ENCODE measurements at regions not wholly inside any gene's neighbourhood (a gene's known extent, or its start where the extent isn't known, plus 50 kb on each side); places are given as distances from the start of the nearest gene placed in this dataset.

DNA sequence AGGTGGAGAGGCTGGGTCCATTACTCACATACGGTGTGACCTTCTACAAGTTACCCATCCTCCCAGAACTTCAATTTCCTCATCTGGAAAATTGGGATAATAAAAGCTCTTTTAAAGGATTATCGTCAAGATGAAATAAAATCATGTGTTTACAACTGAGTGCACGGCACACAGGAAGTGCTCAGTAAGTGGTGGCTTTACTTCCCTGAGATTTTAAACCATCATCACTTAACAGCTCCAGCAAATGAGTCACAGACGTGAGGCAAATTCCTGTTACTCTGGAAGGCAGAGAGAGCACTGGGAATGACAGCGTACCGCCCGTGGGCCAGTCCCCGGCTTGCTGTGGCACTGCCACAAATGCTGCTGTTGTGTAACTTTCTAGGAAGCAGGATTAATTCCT lies 64.1 kb downstream of the MRPL57 start:
- DNase-seq = no peak
- ChIA-PET CTCF (interaction anchor here (2.0 kb wide), 1 partner anchor 237 kb away, joined by 5 read pairs; no protein-coding TSS in a partner anchor), POLR2A (no interaction called here)
- H3K9ac ChIP-seq = no peak overlapping the region
- no peaks in the 10 kb centered on the region for H3K9me2 ChIP-seq
- H3K79me2 ChIP-seq (ENCODE audit: insufficient read depth) = no peaks in the 10 kb centered on the region
- H3K4me1 ChIP-seq (ENCODE audit: control insufficient read depth in 1 of 2, insufficient read depth in 2 of 2, low read depth in 1 of 2, low read length in 1 of 2) = no peaks in the 10 kb centered on the region
- WGBS (ENCODE audit: low lambda C conversion rate) = 21% methylated on average over 4 of the region's 8 CpGs
- H3K36me3 ChIP-seq (replicated peaks in 1 of 2; ENCODE audit: control insufficient read depth in 1 of 2, insufficient read depth in 2 of 2, low read length in 1 of 2) = no peaks in the 10 kb centered on the region
- no peak overlapping the region for H3K27ac ChIP-seq (ENCODE audit: low read depth in 2 of 2, low read length in 1 of 2)
- no peaks in the 10 kb centered on the region for H3K9me3 ChIP-seq
- H3K4me2 ChIP-seq = no peak overlapping the region
- TF ChIP-seq, protein P1, sequence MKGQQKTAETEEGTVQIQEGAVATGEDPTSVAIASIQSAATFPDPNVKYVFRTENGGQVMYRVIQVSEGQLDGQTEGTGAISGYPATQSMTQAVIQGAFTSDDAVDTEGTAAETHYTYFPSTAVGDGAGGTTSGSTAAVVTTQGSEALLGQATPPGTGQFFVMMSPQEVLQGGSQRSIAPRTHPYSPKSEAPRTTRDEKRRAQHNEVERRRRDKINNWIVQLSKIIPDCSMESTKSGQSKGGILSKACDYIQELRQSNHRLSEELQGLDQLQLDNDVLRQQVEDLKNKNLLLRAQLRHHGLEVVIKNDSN (IDR thresholded peaks at IDR 0.05; ENCODE audit: borderline replicate concordance, low read depth) = no peak
- TF ChIP-seq GABPA (IDR thresholded peaks at IDR 0.05; ENCODE audit: low read depth) (no peak), SMC3 (IDR thresholded peaks at IDR 0.05; ENCODE audit: low read depth, low read length) (no peak), RXRA (IDR thresholded peaks at IDR 0.05; ENCODE audit: borderline replicate concordance, low read depth) (no peak), TAF1 (IDR thresholded peaks at IDR 0.05; ENCODE audit: borderline replicate concordance, low read depth, low read length) (no peak), ZBTB33 (IDR thresholded peaks at IDR 0.05; ENCODE audit: borderline replicate concordance, low read depth) (no peak), ELF1 (IDR thresholded peaks at IDR 0.05) (no peak), POLR2AphosphoS5 (IDR thresholded peaks at IDR 0.05; ENCODE audit: low read depth, low read length) (no peak), FOSL2 (IDR thresholded peaks at IDR 0.05; ENCODE audit: borderline replicate concordance, low read depth) (no peak), FOXM1 (IDR thresholded peaks at IDR 0.05; ENCODE audit: low read depth) (no peak), IRF3 (IDR thresholded peaks at IDR 0.05; ENCODE audit: low read depth, low read length) (no peak)
- H2AFZ ChIP-seq (ENCODE audit: low read depth) = no peak overlapping the region
- no peaks in the 10 kb centered on the region for H3F3A ChIP-seq (replicated peaks; ENCODE audit: insufficient read depth)
- no peaks in the 10 kb centered on the region for H4K20me1 ChIP-seq (ENCODE audit: insufficient read depth)
- H3K4me3 ChIP-seq (ENCODE audit: low read depth in 2 of 2, low read length in 1 of 2) = no peak overlapping the region
- no peaks in the 10 kb centered on the region for H3K27me3 ChIP-seq (ENCODE audit: insufficient read depth)

GRCh38 chr13:21242236-21242635 lies 65.8 kb downstream of the MRPL57 start:
- DNase-seq = peak; percentile 39
- Histone ChIP-seq H3K9me2 (no peaks in the 10 kb centered on the region), H3K4me2 (no peak overlapping the region), H2AFZ (ENCODE audit: low read depth) (no peak overlapping the region), H3K9me3 (no peaks in the 10 kb centered on the region), H3F3A (replicated peaks; ENCODE audit: insufficient read depth) (no peaks in the 10 kb centered on the region), H3K27me3 (ENCODE audit: insufficient read depth) (no peaks in the 10 kb centered on the region), H3K27ac (ENCODE audit: low read depth in 2 of 2, low read length in 1 of 2) (no peak overlapping the region), H3K79me2 (ENCODE audit: insufficient read depth) (no peaks in the 10 kb centered on the region), H4K20me1 (ENCODE audit: insufficient read depth) (no peaks in the 10 kb centered on the region), H3K36me3 (replicated peaks in 1 of 2; ENCODE audit: control insufficient read depth in 1 of 2, insufficient read depth in 2 of 2, low read length in 1 of 2) (no peaks in the 10 kb centered on the region), H3K9ac (no peak overlapping the region), H3K4me3 (ENCODE audit: low read depth in 2 of 2, low read length in 1 of 2) (no peak overlapping the region), H3K4me1 (ENCODE audit: control insufficient read depth in 1 of 2, insufficient read depth in 2 of 2, low read depth in 1 of 2, low read length in 1 of 2) (no peaks in the 10 kb centered on the region)
- WGBS (ENCODE audit: low lambda C conversion rate) = 87% methylated on average over 6 of the region's 9 CpGs
- no peak for TF ChIP-seq MAX (IDR thresholded peaks at IDR 0.05; ENCODE audit: low read depth)
- TF ChIP-seq EZH2phosphoT487 (IDR thresholded peaks at IDR 0.05; ENCODE audit: borderline replicate concordance, low read depth) = no peak
- 0 out of 2 replicates have a peak, but pooled peaks have one; percentile 9 for TF ChIP-seq CTCF (IDR thresholded peaks at IDR 0.05)
- TF ChIP-seq MXI1 (IDR thresholded peaks at IDR 0.05; ENCODE audit: low read depth, low read length) = no peak
- TF ChIP-seq RAD21 (IDR thresholded peaks at IDR 0.05; ENCODE audit: low read length) = peak; percentile 33
- ChIA-PET CTCF (interaction anchor here (1.5 to 2.0 kb wide), 2 partner anchors 235 to 237 kb away, joined by 5 to 6 read pairs; no protein-coding TSS in a partner anchor), POLR2A (interaction anchor here (1.1 kb wide), 1 partner anchor 65 kb away, joined by 4 read pairs; no protein-coding TSS in a partner anchor)

Measured in SK-N-SH (cell line).